Suprapubic skin (tissue), 4 donors: ENCODE measurements at regions not wholly inside any gene's neighbourhood (a gene's known extent, or its start where the extent isn't known, plus 50 kb on each side); places are given as distances from the start of the nearest gene placed in this dataset.
"Not testable (repeated sequence)": the region's sequence is repeated elsewhere in the genome, so short reads cannot be mapped to it uniquely, and the experiment has no call there.

Experiments
- DNase-seq, 2 donors: peaks; one replicate each; pipeline ENCODE4 v3.0.0-alpha.2; 2019; ENCODE audit warnings: low spot score in 2 of 2
- H3K27ac ChIP-seq: fragments of 200-600 bp; sonication (generic); one replicate; pipeline ENCODE4 v1.5.1; 2019
- H3K27me3 ChIP-seq: fragments of 200-600 bp; sonication (generic); one replicate; pipeline ENCODE4 v1.5.1; 2019
- H3K36me3 ChIP-seq: fragments of 200-600 bp; sonication (generic); one replicate; pipeline ENCODE4 v1.5.1; 2019
- H3K4me1 ChIP-seq: fragments of 200-600 bp; sonication (generic); one replicate; pipeline ENCODE4 v1.5.1; 2019
- H3K4me3 ChIP-seq: fragments of 200-600 bp; sonication (generic); one replicate; pipeline ENCODE4 v1.5.1; 2019; ENCODE audit warnings: mild to moderate bottlenecking
- H3K9me3 ChIP-seq: fragments of 200-600 bp; sonication (generic); one replicate; pipeline ENCODE4 v1.5.1; 2019
- EP300 ChIP-seq: sonication (generic); formaldehyde crosslinking; IDR thresholded peaks from one replicate; pipeline ENCODE4 v1.6.1; 2017; ENCODE audit warnings: antibody characterized with exemption
- POLR2A ChIP-seq, 2 donors: fragments of 450-650 bp; IDR thresholded peaks; one replicate each; pipeline ENCODE4 v1.6.1; 2017; ENCODE audit warnings: antibody characterized with exemption in 2 of 2, mild to moderate bottlenecking in 2 of 2, moderate library complexity in 2 of 2
- POLR2AphosphoS5 ChIP-seq, 3 donors: sonication (generic); formaldehyde crosslinking; IDR thresholded peaks; one replicate each; pipeline ENCODE4 v1.6.1; 2017; ENCODE audit warnings: antibody characterized with exemption in 3 of 3
- WGBS: methylation state at CpG from one replicate; pipeline ENCODE4 v1.1.5; 2018; 5-methylcytosine and 5-hydroxymethylcytosine counted together
- TF ChIP-seq, protein P1 (sequence below), 2 donors: fragments of 200-600 bp in 1 of 2; fragments of 450-650 bp in 1 of 2; sonication (generic) in 1 of 2; IDR thresholded peaks; one replicate each; pipeline ENCODE4 v1.5.1; 2016 to 2019; ENCODE audit warnings: antibody characterized with exemption in 2 of 2, mild to moderate bottlenecking in 1 of 2, moderate library complexity in 1 of 2

- no peak overlapping the region for H3K4me3 ChIP-seq
- DNase-seq, result no peak
Observed at GRCh38 chr5:103745353-103746065, 182.9 kb upstream of the NUDT12 start.

GRCh38 chr5:103744159-103744558 is 181.6 kb upstream of the NUDT12 start:
- 69% methylated on average over 4 of the region's 4 CpGs for WGBS
- Histone ChIP-seq H3K27me3 (no peaks in the 10 kb centered on the region), H3K27ac (no peak overlapping the region), H3K4me3 (no peak overlapping the region), H3K36me3 (no peaks in the 10 kb centered on the region), H3K4me1 (no peaks in the 10 kb centered on the region), H3K9me3 (no peaks in the 10 kb centered on the region)
- DNase-seq, result no peak
- TF ChIP-seq, protein P1, sequence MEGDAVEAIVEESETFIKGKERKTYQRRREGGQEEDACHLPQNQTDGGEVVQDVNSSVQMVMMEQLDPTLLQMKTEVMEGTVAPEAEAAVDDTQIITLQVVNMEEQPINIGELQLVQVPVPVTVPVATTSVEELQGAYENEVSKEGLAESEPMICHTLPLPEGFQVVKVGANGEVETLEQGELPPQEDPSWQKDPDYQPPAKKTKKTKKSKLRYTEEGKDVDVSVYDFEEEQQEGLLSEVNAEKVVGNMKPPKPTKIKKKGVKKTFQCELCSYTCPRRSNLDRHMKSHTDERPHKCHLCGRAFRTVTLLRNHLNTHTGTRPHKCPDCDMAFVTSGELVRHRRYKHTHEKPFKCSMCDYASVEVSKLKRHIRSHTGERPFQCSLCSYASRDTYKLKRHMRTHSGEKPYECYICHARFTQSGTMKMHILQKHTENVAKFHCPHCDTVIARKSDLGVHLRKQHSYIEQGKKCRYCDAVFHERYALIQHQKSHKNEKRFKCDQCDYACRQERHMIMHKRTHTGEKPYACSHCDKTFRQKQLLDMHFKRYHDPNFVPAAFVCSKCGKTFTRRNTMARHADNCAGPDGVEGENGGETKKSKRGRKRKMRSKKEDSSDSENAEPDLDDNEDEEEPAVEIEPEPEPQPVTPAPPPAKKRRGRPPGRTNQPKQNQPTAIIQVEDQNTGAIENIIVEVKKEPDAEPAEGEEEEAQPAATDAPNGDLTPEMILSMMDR (IDR thresholded peaks at IDR 0.05), result no peak
- TF ChIP-seq EP300, result no peak
- no peak for TF ChIP-seq POLR2A (IDR thresholded peaks at IDR 0.05)

More at GRCh38 chr5:103745353-103746065, 182.9 kb upstream of the NUDT12 start:
- no peaks in the 10 kb centered on the region for H3K9me3 ChIP-seq
- H3K27me3 ChIP-seq, result no peaks in the 10 kb centered on the region
- H3K36me3 ChIP-seq, result no peaks in the 10 kb centered on the region
- no peak overlapping the region for H3K27ac ChIP-seq
- WGBS, result 82% methylated on average over 2 of the region's 2 CpGs
- TF ChIP-seq EP300 (no peak), POLR2A (IDR thresholded peaks at IDR 0.05) (no peak), POLR2AphosphoS5 (IDR thresholded peaks at IDR 0.05) (no peak)
- TF ChIP-seq, protein P1 (IDR thresholded peaks at IDR 0.05), result no peak
- no peaks in the 10 kb centered on the region for H3K4me1 ChIP-seq

- no peak overlapping the region for H3K4me3 ChIP-seq
- no peaks in the 10 kb centered on the region for H3K36me3 ChIP-seq
- TF ChIP-seq POLR2AphosphoS5 (IDR thresholded peaks at IDR 0.05) (no peak), POLR2A (IDR thresholded peaks at IDR 0.05) (no peak), EP300 (no peak)
- TF ChIP-seq, protein P1 (IDR thresholded peaks at IDR 0.05), result no peak
- 64% methylated on average over 2 of the region's 2 CpGs for WGBS
- no peak for DNase-seq
- no peaks in the 10 kb centered on the region for H3K4me1 ChIP-seq
- H3K27ac ChIP-seq, result no peak overlapping the region
- no peaks in the 10 kb centered on the region for H3K9me3 ChIP-seq
- H3K27me3 ChIP-seq, result no peaks in the 10 kb centered on the region
Observed at GRCh38 chr5:103743421-103743820, 180.8 kb upstream of the NUDT12 start.

GRCh38 chr5:103741984-103742383 is 179.4 kb upstream of the NUDT12 start:
- TF ChIP-seq EP300, result no peak
- TF ChIP-seq, protein P1 (IDR thresholded peaks at IDR 0.05), result no peak
- no peak for TF ChIP-seq POLR2A (IDR thresholded peaks at IDR 0.05)
- TF ChIP-seq POLR2AphosphoS5 (IDR thresholded peaks at IDR 0.05), result no peak
- DNase-seq, result no peak
- WGBS, result 25% methylated on average over 1 of the region's 1 CpG
- Histone ChIP-seq H3K27me3 (no peaks in the 10 kb centered on the region), H3K36me3 (no peaks in the 10 kb centered on the region), H3K27ac (no peak overlapping the region), H3K9me3 (no peaks in the 10 kb centered on the region), H3K4me1 (no peaks in the 10 kb centered on the region), H3K4me3 (no peak overlapping the region)

- H3K36me3 ChIP-seq, H3K4me3 ChIP-seq, H3K27ac ChIP-seq, H3K4me1 ChIP-seq, H3K27me3 ChIP-seq, H3K9me3 ChIP-seq, DNase-seq: not testable (repeated sequence)
- 83% methylated on average over 8 of the region's 8 CpGs for WGBS
Observed at GRCh38 chr5:103736343-103736742, 173.8 kb upstream of the NUDT12 start.

DNA sequence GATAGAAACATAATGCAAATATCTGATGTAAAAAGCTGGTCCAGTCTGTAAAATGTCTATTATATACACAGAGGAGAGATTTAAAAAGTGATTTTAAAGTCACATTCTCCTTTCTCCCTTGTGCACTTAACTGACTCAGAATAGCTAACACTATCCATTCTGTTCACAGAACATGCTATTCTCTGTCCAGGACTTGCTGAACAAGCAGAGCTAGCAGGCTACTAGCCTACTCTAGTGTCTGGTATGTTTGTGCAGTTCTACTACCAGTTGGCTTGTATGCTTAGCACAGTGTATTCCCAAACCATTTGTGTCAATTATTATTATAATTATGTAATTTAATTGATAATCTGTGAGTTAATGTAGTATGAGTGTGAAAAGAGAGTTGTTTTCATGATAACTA is 161.7 kb upstream of the NUDT12 start:
- Histone ChIP-seq H3K9me3 (no peaks in the 10 kb centered on the region), H3K4me3 (no peak overlapping the region), H3K27me3 (no peaks in the 10 kb centered on the region), H3K4me1 (no peaks in the 10 kb centered on the region), H3K36me3 (no peaks in the 10 kb centered on the region), H3K27ac (no peak overlapping the region)
- DNase-seq, result no peak
- TF ChIP-seq EP300, result no peak
- TF ChIP-seq, protein P1 (IDR thresholded peaks at IDR 0.05), result no peak
- TF ChIP-seq POLR2A (IDR thresholded peaks at IDR 0.05), result no peak
- TF ChIP-seq POLR2AphosphoS5 (IDR thresholded peaks at IDR 0.05), result no peak
